GM12878 (cell line): ENCODE measurements at regions not wholly inside any gene's neighbourhood (a gene's known extent, or its start where the extent isn't known, plus 50 kb on each side); places are given as distances from the start of the nearest gene placed in this dataset.

Source experiments
- ATAC-seq: fragments of 200-7000 bp; cut with Tn5 transposase; 3 replicates; pipeline ENCODE4 v1.9.1; 2020; ENCODE audit warnings: mild to moderate bottlenecking, moderate library complexity
- BruUV-seq: library from RNA; stranded (reverse); fragments of 400-500 nt; replicated peaks from 2 replicates; lab custom pipeline; 2021; lab: Mats Ljungman, UMichigan
- CTCF ChIA-PET: fragments of 300-600 bp; sonication (Branson Sonifier 250); formaldehyde crosslinking; extraction: SDS; loops from one replicate; lab custom pipeline; 2021; ENCODE audit warnings: inconsistent platforms; lab: Yijun Ruan, JAX
- POLR2A ChIA-PET: fragments of 350-600 bp; formaldehyde crosslinking; extraction: SDS; loops from one replicate; lab custom pipeline; 2021; ENCODE audit warnings: inconsistent platforms; lab: Charles Lee
- RAD21 ChIA-PET: fragments of 300-600 bp; sonication (Branson Sonifier 250); formaldehyde crosslinking; loops from one replicate; lab custom pipeline; 2023; ENCODE audit warnings: antibody characterized with exemption; ENCODE audit not compliant: unreplicated experiment; lab: Charles Lee
- SMC1A ChIA-PET: fragments of 300-600 bp; sonication (Branson Sonifier 250); formaldehyde crosslinking; loops from one replicate; lab custom pipeline; 2023; ENCODE audit not compliant: unreplicated experiment, uncharacterized antibody; lab: Charles Lee
- DNase-seq: peaks from one replicate; pipeline ENCODE4 v3.0.0-alpha.2; 2011; ENCODE audit warnings: low read depth, low spot score
- FAIRE-seq: peaks from 3 replicates; lab custom pipeline; 2011; peaks lifted over from hg19 to GRCh38; lab: Jason Lieb, UNC
- H2AFZ ChIP-seq: 2 replicates; pipeline ENCODE4 v1.6.0; 2011; ENCODE audit warnings: low read depth, low read length, control low read depth; ENCODE audit not compliant: control insufficient read depth
- H3K27ac ChIP-seq: 2 replicates; pipeline ENCODE4 v1.5.1; 2011; ENCODE audit warnings: control low read depth; ENCODE audit not compliant: control insufficient read depth, insufficient read depth
- H3K27me3 ChIP-seq, 2 experiments: replicated peaks in 1 of 2; 2 replicates each; pipeline versions ENCODE4 v1.6.0 to v1.6.1; 2011; ENCODE audit warnings: low read length in 1 of 2; ENCODE audit not compliant: control insufficient read depth in 2 of 2, insufficient read depth in 2 of 2
- H3K36me3 ChIP-seq, 2 experiments: 2 replicates each; pipeline ENCODE4 v1.5.1; 2011; ENCODE audit warnings: low read length in 1 of 2; ENCODE audit not compliant: control insufficient read depth in 2 of 2, insufficient read depth in 2 of 2
- H3K4me1 ChIP-seq: 2 replicates; pipeline ENCODE4 v1.6.1; 2011; ENCODE audit warnings: mild to moderate bottlenecking, low read length, moderate library complexity, mixed read lengths; ENCODE audit not compliant: control insufficient read depth, insufficient read depth
- H3K4me2 ChIP-seq: 2 replicates; pipeline ENCODE4 v1.6.0; 2011; ENCODE audit warnings: control low read depth; ENCODE audit not compliant: control insufficient read depth, insufficient read depth
- H3K4me3 ChIP-seq: fragments of 200-600 bp; sonication (generic); 2 replicates; pipeline ENCODE4 v1.5.1; 2016
- H3K79me2 ChIP-seq: 2 replicates; pipeline ENCODE4 v1.6.0; 2011; ENCODE audit warnings: low read length; ENCODE audit not compliant: control insufficient read depth, insufficient read depth
- H3K9ac ChIP-seq: 2 replicates; pipeline ENCODE4 v1.8.0; 2011; ENCODE audit warnings: low read length, control low read depth, mixed read lengths; ENCODE audit not compliant: control insufficient read depth, insufficient read depth
- H3K9me3 ChIP-seq: replicated peaks from 3 replicates; pipeline ENCODE4 v1.5.1; 2011; ENCODE audit warnings: mild to moderate bottlenecking, low read length; ENCODE audit not compliant: control insufficient read depth, insufficient read depth
- H4K20me1 ChIP-seq: 2 replicates; pipeline ENCODE4 v1.6.0; 2011; ENCODE audit not compliant: control insufficient read depth, insufficient read depth
- BHLHE40 ChIP-seq, 2 experiments: fragments of 450-650 bp in 1 of 2; IDR thresholded peaks; 2 replicates each; pipeline ENCODE4 v1.6.1; 2011 to 2017; ENCODE audit warnings: low read depth in 2 of 2, borderline replicate concordance in 1 of 2, improper control_type of control experiment in 1 of 2, low read length in 1 of 2, mild to moderate bottlenecking in 1 of 2
- CREB1 ChIP-seq: IDR thresholded peaks from 2 replicates; pipeline ENCODE4 v1.6.1; 2012; ENCODE audit warnings: low read depth, mild to moderate bottlenecking, inconsistent platforms
- E2F4 ChIP-seq: IDR thresholded peaks from 2 replicates; pipeline ENCODE4 v1.6.1; 2012; ENCODE audit warnings: low read depth, low read length, improper control_type of control experiment
- EP300 ChIP-seq, 2 experiments: fragments of 150-350 bp in 1 of 2; IDR thresholded peaks; 2 replicates each; pipeline ENCODE4 v1.6.1; 2011 to 2012; ENCODE audit warnings: low read depth in 2 of 2, low read length in 2 of 2, borderline replicate concordance in 1 of 2, improper control_type of control experiment in 1 of 2, inconsistent platforms in 1 of 2; ENCODE audit not compliant: control insufficient read depth in 1 of 2
- HCFC1 ChIP-seq: fragments of 150-350 bp; IDR thresholded peaks from 2 replicates; pipeline ENCODE4 v1.6.1; 2014; ENCODE audit warnings: low read length
- LARP7 ChIP-seq: fragments of 450-650 bp; IDR thresholded peaks from 2 replicates; pipeline ENCODE4 v1.6.1; 2017; ENCODE audit warnings: mild to moderate bottlenecking
- MTA3 ChIP-seq: IDR thresholded peaks from 2 replicates; pipeline ENCODE4 v1.6.1; 2012; ENCODE audit warnings: low read length, inconsistent platforms, borderline replicate concordance
- NRF1 ChIP-seq: conservative IDR thresholded peaks from 2 replicates; pipeline ENCODE4 v1.6.1; 2011; ENCODE audit warnings: mild to moderate bottlenecking, low read depth, low read length, improper control_type of control experiment
- SRF ChIP-seq, 2 experiments: IDR thresholded peaks; 2 replicates each; pipeline ENCODE4 v1.6.1; 2011; ENCODE audit warnings: low read depth in 2 of 2, low read length in 2 of 2, mild to moderate bottlenecking in 1 of 2, moderate library complexity in 1 of 2
- TARDBP ChIP-seq: IDR thresholded peaks from 2 replicates; pipeline ENCODE4 v1.6.1; 2016; ENCODE audit warnings: borderline replicate concordance
- YBX1 ChIP-seq: fragments of 450-650 bp; IDR thresholded peaks from 2 replicates; pipeline ENCODE4 v1.6.1; 2016; ENCODE audit warnings: antibody characterized with exemption
- ZNF207 ChIP-seq: fragments of 450-650 bp; IDR thresholded peaks from 2 replicates; pipeline ENCODE4 v1.6.1; 2014; ENCODE audit warnings: antibody characterized with exemption, mild to moderate bottlenecking, borderline replicate concordance
- ZSCAN29 ChIP-seq: fragments of 450-650 bp; IDR thresholded peaks from 2 replicates; pipeline ENCODE4 v1.6.1; 2017; ENCODE audit warnings: mild to moderate bottlenecking, moderate library complexity
- ZZZ3 ChIP-seq: IDR thresholded peaks from 2 replicates; pipeline ENCODE4 v1.6.1; 2011; ENCODE audit warnings: low read depth; ENCODE audit not compliant: control insufficient read depth, insufficient read length
- WGBS: methylation state at CpG from one replicate; pipeline ENCODE4 v1.1.6; 2016; ENCODE audit warnings: low lambda C conversion rate; ENCODE audit not compliant: insufficient replicate concordance, insufficient coverage; ENCODE audit errors: missing lambda C conversion rate; 5-methylcytosine and 5-hydroxymethylcytosine counted together
- in situ Hi-C: fragments of 300-500 bp; cut with MboI; formaldehyde crosslinking; loops from 9 replicates; pipeline ENCODE4 v1.14.3; 2018; ENCODE audit warnings: mixed read lengths
- intact Hi-C: fragments of 100-400 bp; cut with micrococcal nuclease; formaldehyde crosslinking; loops from one replicate; pipeline ENCODE4 v1.14.2; 2022; ENCODE audit not compliant: unreplicated experiment

- ChIA-PET CTCF (no interaction called here), RAD21 (no interaction called here), SMC1A (no interaction called here), POLR2A (no interaction called here)
- no peak overlapping the region for H3K4me2 ChIP-seq
- no peak overlapping the region for H3K9ac ChIP-seq
- TF ChIP-seq MTA3 (no peak), ZZZ3 (no peak), SRF (IDR thresholded peaks at IDR 0.05; ENCODE audit: low read depth in 2 of 2, low read length in 2 of 2) (no peak), YBX1 (no peak), EP300 (IDR thresholded peaks at IDR 0.05; ENCODE audit: borderline replicate concordance in 1 of 2, control insufficient read depth in 1 of 2, low read depth in 2 of 2, low read length in 2 of 2) (no peak), NRF1 (no peak), CREB1 (no peak), TARDBP (no peak), LARP7 (no peak), ZNF207 (no peak), E2F4 (no peak), ZSCAN29 (no peak), HCFC1 (no peak), BHLHE40 (IDR thresholded peaks at IDR 0.05; ENCODE audit: borderline replicate concordance in 1 of 2, low read depth in 2 of 2, low read length in 1 of 2) (no peak)
- DNase-seq (no peak), ATAC-seq (0 out of 3 replicates have a peak, but pooled peaks have one; percentile 17), FAIRE-seq (no peak)
- no peaks in the 10 kb centered on the region for H3K9me3 ChIP-seq
- no peak overlapping the region for H2AFZ ChIP-seq
- intact Hi-C loops: no loop called here
- H3K4me1 ChIP-seq: no peaks in the 10 kb centered on the region
- no TSS peak for BruUV-seq
- H3K36me3 ChIP-seq: no peaks in the 10 kb centered on the region
- no peaks in the 10 kb centered on the region for H3K27me3 ChIP-seq
- H4K20me1 ChIP-seq: no peaks in the 10 kb centered on the region
- H3K79me2 ChIP-seq: no peaks in the 10 kb centered on the region
- 23% methylated on average over 25 of the region's 25 CpGs for WGBS
- H3K4me3 ChIP-seq: no peak overlapping the region
- no peak overlapping the region for H3K27ac ChIP-seq
- in situ Hi-C loops: no loop called here
These were observed 113.6 kb downstream of the FAM53A start for GRCh38 chr4:1570291-1571164.
